AG09309 (cell line): ENCODE measurements at regions not wholly inside any gene's neighbourhood (a gene's known extent, or its start where the extent isn't known, plus 50 kb on each side); places are given as distances from the start of the nearest gene placed in this dataset.
A peak's percentile ranks its signal among the peaks of the same experiment; 100 is the strongest.

Source experiments
- DNase-seq: peaks from one replicate; pipeline ENCODE4 v3.0.0-alpha.2; 2010; ENCODE audit warnings: low read depth
- H3K4me3 ChIP-seq: 2 replicates; pipeline ENCODE4 v1.5.1; 2011; ENCODE audit warnings: mild to moderate bottlenecking, low read depth, low read length, moderate library complexity; ENCODE audit not compliant: control insufficient read depth
- CTCF ChIP-seq: IDR thresholded peaks from 2 replicates; pipeline ENCODE4 v1.5.1; 2011; ENCODE audit warnings: mild to moderate bottlenecking, low read depth, low read length, inconsistent platforms; ENCODE audit not compliant: insufficient read depth, control insufficient read depth; ENCODE audit errors: missing control alignments

GRCh38 chr7:22948770-22949169 lies 65.2 kb downstream of the HYCC1 start:
- DNase-seq = no peak
- no peak for TF ChIP-seq CTCF
- H3K4me3 ChIP-seq = no peak overlapping the region

DNA sequence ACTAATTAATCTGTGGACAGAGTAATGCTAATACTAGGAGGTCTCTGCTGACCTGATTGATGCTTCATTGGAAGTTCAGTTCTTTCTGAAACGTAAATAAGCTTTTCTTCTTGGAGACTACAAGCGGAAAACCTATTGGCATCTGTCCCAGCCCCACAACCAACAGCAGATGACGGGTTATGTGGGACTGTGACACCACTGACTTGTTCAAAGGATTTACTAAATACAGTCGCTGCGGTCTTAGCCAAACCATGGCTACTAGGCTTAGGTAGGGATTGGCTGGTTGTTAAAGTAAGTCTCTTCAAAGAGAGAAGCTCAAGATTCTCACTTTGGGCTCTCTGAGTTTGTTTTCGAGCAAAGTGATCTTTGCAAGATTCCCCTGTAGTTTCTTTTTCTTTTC lies 68.3 kb downstream of the HYCC1 start:
- H3K4me3 ChIP-seq = no peak overlapping the region
- TF ChIP-seq CTCF = no peak
- no peak for DNase-seq

DNA sequence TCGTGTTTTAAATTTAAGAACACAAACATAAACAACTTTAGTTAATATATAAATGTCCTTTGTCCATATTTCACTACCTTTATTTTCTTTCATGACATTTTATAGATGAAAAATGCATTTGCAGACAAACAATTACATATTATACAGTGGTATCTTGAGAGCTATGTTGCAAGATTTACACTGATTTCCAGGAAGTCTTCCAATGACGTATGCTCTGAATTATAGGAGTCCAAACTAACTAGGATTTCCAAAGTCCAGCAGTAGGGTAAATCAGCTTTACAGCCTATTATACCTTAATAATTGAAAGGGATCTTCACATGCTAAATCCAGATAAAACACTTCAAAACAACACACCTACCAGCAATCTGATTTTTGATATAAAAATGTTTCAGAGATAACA lies 69.4 kb downstream of the HYCC1 start:
- no peak overlapping the region for H3K4me3 ChIP-seq
- DNase-seq = peak; percentile 33
- no peak for TF ChIP-seq CTCF

DNA sequence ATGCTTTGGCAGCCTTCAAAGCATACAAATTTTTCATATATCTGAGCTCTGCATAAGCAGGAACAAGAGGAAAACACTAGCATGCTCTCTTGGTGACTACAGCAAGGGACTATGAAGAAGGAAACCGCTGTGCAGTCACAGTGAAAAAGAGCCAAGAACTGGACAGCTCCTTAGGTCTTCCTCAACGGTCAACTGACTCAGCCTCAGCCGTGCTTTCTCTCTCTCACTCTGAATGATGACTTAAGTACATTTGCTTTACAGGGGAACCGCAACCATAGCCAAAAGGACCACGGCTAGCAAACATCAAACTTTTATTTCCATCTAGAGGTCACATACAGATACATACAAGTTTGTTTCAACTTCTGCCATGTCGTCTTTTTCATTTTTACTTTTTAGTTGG lies 69.9 kb downstream of the HYCC1 start:
- peak; percentile 79 for DNase-seq
- no peak for TF ChIP-seq CTCF

GRCh38 chr7:22942191-22942590 lies 71.7 kb downstream of the HYCC1 start:
- H3K4me3 ChIP-seq = no peak overlapping the region
- DNase-seq = no peak

More for the DNA sequence above, 69.9 kb downstream of the HYCC1 start:
- no peak overlapping the region for H3K4me3 ChIP-seq

GRCh38 chr7:22939842-22940241 lies 74.1 kb downstream of the HYCC1 start:
- DNase-seq = no peak
- no peak for TF ChIP-seq CTCF
- H3K4me3 ChIP-seq = no peak overlapping the region

More at GRCh38 chr7:22942191-22942590, 71.7 kb downstream of the HYCC1 start:
- TF ChIP-seq CTCF = no peak

DNA sequence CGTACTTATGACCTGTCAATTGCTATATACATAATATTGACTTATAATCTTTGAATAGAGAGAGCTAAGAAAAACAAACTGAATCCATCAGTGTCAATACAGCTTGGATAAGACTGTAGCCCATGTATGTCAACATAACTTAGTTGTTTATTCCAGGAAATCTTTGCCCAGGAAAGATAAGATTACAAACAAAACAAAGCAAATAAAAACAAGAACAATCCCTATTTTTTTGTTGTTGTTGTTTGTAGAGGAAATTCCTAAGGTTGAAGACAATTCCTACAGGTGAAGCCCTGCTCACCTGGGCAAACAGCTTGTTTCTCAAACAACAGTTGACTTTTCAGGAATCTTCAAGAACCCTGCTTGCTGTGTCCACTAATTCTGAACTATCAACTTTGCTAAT lies 76.0 kb downstream of the HYCC1 start:
- H3K4me3 ChIP-seq = no peak overlapping the region
- no peak for DNase-seq
- no peak for TF ChIP-seq CTCF
